SH-SY5Y (cell line): ENCODE measurements at regions not wholly inside any gene's neighbourhood (a gene's known extent, or its start where the extent isn't known, plus 50 kb on each side); places are given as distances from the start of the nearest gene placed in this dataset.

ENCODE experiments used
- GATA2 ChIP-seq: IDR thresholded peaks from 2 replicates; pipeline ENCODE4 v1.6.1; 2011; ENCODE audit warnings: mild to moderate bottlenecking, low read depth, low read length
- GATA3 ChIP-seq: IDR thresholded peaks from 2 replicates; pipeline ENCODE4 v1.6.1; 2011; ENCODE audit warnings: low read depth, mild to moderate bottlenecking, low read length, moderate library complexity

GRCh38 chr3:17828388-17828787, 86.0 kb upstream of the TBC1D5 start:
- TF ChIP-seq GATA2: no peak
- TF ChIP-seq GATA3: no peak
